Vagina (tissue), 2 donors: ENCODE measurements at regions not wholly inside any gene's neighbourhood (a gene's known extent, or its start where the extent isn't known, plus 50 kb on each side); places are given as distances from the start of the nearest gene placed in this dataset.

Experiments
- POLR2A ChIP-seq, 2 donors: fragments of 450-650 bp; IDR thresholded peaks; one replicate each; pipeline ENCODE4 v1.6.1; 2017; ENCODE audit warnings: antibody characterized with exemption in 2 of 2, mild to moderate bottlenecking in 2 of 2, moderate library complexity in 2 of 2
- POLR2AphosphoS5 ChIP-seq, 2 donors: sonication (generic); formaldehyde crosslinking; IDR thresholded peaks; one replicate each; pipeline ENCODE4 v1.9.0; 2017; ENCODE audit warnings: antibody characterized with exemption in 2 of 2, mild to moderate bottlenecking in 2 of 2, low read depth in 1 of 2; ENCODE audit not compliant: insufficient read depth in 1 of 2

DNA sequence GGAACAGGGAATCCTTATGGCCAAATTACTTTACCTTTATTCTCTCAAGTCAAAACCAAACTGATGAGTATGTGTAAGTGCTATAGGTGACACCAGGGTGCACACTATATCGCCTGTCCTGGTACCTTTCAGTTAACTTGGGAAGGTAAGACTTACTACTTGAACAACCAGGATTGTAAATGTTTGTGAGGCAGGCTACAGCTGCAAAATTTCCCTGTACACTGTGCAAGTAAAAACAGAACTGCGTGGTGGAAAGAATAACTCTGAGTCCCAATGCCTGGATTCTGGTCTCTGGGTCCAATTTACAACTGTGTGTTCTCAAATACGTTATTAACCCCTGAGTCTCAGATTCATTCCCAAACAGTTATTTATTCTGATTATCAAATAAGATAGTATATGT, 73.5 kb downstream of the TENT5C start:
- no peak for TF ChIP-seq POLR2A (IDR thresholded peaks at IDR 0.05)
- no peak for TF ChIP-seq POLR2AphosphoS5 (IDR thresholded peaks at IDR 0.05; ENCODE audit: insufficient read depth in 1 of 2, low read depth in 1 of 2)
